Epithelial cell of esophagus (primary cell): ENCODE measurements at regions not wholly inside any gene's neighbourhood (a gene's known extent, or its start where the extent isn't known, plus 50 kb on each side); places are given as distances from the start of the nearest gene placed in this dataset.
"Not testable (repeated sequence)": the region's sequence is repeated elsewhere in the genome, so short reads cannot be mapped to it uniquely, and the experiment has no call there.

Experiments used
- DNase-seq: peaks from one replicate; pipeline ENCODE4 v3.0.0; 2010; ENCODE audit warnings: low read depth
- H3K4me3 ChIP-seq: 2 replicates; pipeline ENCODE4 v1.5.1; 2011; ENCODE audit warnings: mild to moderate bottlenecking, low read length, control low read depth
- TF ChIP-seq, protein P1 (sequence below): IDR thresholded peaks from 2 replicates; pipeline ENCODE4 v1.5.1; 2011; ENCODE audit warnings: low read depth, mild to moderate bottlenecking, low read length, control low read depth, inconsistent platforms; ENCODE audit not compliant: insufficient read depth; ENCODE audit errors: missing control alignments

DNA sequence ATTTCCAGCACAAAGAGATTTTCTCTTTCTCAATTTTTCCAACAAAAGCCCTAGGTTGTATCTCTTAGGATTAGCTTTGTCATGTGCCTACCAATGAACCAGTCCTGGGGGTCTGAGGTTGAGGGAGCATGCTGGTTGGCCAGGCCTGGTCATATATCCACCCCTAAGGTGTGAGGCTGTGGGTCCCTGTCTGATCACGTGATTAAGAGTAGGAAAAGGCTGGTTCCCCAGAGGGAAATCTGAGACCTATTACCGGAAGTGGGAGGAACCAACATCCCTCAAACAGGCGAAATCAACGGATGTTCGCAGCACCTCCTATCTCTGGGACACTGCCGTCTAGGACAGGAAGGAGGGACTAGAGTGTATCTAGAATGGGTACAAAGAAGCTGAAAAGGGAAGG is 185.7 kb upstream of the IRX5 start:
- DNase-seq = no peak
- TF ChIP-seq, protein P1, sequence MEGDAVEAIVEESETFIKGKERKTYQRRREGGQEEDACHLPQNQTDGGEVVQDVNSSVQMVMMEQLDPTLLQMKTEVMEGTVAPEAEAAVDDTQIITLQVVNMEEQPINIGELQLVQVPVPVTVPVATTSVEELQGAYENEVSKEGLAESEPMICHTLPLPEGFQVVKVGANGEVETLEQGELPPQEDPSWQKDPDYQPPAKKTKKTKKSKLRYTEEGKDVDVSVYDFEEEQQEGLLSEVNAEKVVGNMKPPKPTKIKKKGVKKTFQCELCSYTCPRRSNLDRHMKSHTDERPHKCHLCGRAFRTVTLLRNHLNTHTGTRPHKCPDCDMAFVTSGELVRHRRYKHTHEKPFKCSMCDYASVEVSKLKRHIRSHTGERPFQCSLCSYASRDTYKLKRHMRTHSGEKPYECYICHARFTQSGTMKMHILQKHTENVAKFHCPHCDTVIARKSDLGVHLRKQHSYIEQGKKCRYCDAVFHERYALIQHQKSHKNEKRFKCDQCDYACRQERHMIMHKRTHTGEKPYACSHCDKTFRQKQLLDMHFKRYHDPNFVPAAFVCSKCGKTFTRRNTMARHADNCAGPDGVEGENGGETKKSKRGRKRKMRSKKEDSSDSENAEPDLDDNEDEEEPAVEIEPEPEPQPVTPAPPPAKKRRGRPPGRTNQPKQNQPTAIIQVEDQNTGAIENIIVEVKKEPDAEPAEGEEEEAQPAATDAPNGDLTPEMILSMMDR = no peak
- no peak overlapping the region for H3K4me3 ChIP-seq

DNA sequence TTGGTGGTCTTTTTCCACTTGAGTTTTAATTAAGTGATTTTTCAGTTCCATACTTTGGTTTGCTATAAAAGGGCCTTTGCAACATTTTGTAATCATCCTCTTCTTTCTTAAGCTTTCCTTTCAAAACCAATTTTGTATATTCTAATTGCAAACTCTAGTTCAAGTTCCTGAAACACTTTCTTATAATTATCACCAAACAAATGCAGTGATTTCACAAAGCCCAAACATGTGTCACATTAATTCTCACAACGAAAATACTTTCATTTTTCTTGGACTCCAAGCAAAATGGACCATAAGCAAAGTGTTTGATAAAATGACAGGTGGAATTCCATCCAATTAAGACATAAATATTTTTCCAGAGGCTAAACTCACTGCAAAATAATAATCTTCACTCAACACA is 188.2 kb upstream of the IRX5 start:
- H3K4me3 ChIP-seq = no peak overlapping the region
- TF ChIP-seq, protein P1 = no peak
- DNase-seq = no peak

DNA sequence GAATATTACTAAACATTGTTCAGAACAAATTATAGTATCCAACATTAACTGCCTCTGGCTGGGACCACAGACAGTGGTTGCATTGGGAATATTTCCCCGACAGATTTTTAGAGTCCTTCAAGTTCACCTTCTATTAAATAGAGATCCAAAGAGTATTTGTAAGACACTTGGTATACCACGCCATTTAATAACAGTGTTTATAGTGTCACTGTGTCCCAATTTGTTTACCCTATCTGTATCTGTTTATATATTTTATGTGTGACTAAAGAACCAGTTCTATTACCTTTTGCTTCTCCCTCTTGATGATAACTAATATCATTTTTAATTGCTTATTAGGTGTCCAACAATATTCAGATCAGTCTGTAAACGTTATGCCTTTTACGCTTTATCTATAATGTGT is 191.3 kb upstream of the IRX5 start:
- DNase-seq = no peak
- TF ChIP-seq, protein P1 = no peak
- no peak overlapping the region for H3K4me3 ChIP-seq

DNA sequence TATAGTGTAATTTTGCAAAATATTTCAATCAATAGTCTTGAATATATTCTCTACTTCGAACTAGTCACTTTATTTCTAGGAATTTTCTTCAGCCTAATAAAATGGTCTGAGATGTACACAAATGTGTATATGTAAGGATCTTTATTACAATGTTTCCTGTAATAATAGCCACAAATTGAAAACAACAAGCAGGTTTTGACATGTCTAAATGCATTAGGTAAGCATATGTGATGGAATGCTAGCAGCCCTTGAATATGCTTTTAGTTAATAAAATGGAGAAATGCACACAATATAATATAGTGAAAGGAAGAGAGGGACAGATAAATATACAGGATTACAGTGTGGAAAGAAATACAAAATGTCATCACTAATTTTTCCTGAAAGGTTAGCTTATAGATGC is 196.5 kb upstream of the IRX5 start:
- no peak overlapping the region for H3K4me3 ChIP-seq
- DNase-seq = peak; percentile 55
- TF ChIP-seq, protein P1 = no peak

DNA sequence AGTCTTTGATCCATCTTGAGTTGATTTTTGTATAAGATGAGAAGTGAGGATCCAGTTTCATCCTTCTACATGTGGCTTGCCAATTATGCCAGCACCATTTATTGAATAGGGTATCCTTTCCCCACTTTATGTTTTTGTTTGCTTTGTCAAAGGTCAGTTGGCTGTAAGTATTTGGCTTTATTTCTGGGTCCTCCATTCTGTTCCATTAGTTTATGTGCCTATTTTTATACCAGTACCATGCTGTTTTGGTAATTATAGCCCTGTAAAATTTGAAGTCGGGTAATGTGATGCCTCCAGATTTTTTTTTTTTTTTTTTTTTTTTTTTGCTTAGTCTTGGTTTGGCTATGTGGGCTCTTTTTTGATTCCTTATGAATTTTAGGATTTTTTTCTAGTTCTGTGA is 203.0 kb upstream of the IRX5 start:
- DNase-seq, H3K4me3 ChIP-seq: not testable (repeated sequence)

DNA sequence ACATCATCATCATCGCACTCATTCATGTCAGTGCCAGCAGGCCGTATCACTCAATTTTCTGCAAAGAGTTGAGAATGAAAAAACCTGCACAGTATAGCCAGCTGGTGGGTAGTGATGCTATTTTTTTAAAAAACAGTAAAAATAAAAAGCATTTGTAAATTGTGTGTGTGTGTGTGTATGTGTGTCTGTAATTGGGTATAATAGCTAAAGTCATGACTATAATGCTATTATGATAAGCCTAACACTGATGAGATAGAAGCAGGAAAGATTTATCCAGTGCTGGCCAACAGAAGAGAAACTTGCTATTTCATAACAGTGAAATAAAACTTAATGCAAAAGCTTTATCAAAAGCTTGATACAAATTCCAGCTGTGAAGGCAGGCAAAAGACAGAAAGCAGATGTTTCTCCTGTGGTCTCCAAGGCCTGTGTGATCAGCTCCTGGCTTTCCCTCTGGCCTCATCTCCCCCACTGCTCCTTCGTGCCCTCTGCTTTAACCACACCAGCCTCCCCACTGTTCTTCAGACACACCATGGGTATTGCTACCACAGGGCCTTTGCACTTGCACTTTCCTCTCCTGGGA is 206.2 kb upstream of the IRX5 start:
- DNase-seq = no peak
- H3K4me3 ChIP-seq = no peak overlapping the region
- TF ChIP-seq, protein P1 = no peak

DNA sequence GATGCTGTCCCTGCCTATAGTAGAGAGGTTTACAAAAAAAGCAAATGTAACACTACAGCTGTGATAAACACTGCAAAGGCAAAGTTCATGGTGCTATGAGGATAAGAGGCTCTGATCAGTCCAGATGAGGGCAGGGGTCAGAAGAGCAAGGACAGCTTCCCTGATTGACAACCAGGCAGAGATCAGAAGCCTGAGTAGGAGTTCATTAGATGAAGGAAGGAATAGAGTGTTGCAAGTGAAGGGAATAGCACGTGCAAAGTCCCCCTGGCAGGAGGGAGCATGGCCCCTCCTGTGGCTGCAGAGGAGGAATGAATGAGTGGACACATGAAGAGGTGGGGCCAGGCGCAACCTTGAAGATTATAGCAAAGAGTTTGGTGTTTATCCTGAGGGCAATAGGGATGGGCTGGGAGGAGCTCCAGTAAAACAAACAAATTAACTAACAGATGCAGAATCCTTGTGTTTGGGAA is 208.4 kb upstream of the IRX5 start:
- DNase-seq = peak; percentile 19
- TF ChIP-seq, protein P1 = no peak

More for the DNA sequence above, 208.4 kb upstream of the IRX5 start:
- no peak overlapping the region for H3K4me3 ChIP-seq
